Neural cell (in vitro differentiated cells): ENCODE measurements at regions not wholly inside any gene's neighbourhood (a gene's known extent, or its start where the extent isn't known, plus 50 kb on each side); places are given as distances from the start of the nearest gene placed in this dataset.

ENCODE experiments used
- H2AFZ ChIP-seq: fragments of 200-600, 300-800 bp; sonication (generic), shearing (Covaris generic); 2 replicates; pipeline ENCODE4 v1.6.0; 2014; ENCODE audit warnings: low read depth, mild to moderate bottlenecking, antibody characterized with exemption, low read length, moderate library complexity
- H3F3A ChIP-seq: fragments of 200-600 bp; shearing (Covaris generic); 2 replicates; pipeline ENCODE4 v1.6.1; 2016; ENCODE audit warnings: mild to moderate bottlenecking, moderate library complexity, mixed read lengths, antibody characterized with exemption, low read length; ENCODE audit not compliant: insufficient read depth, poor library complexity, severe bottlenecking
- H3K27ac ChIP-seq: fragments of 200-600, 300-800 bp; sonication (generic), shearing (Covaris generic); 2 replicates; pipeline ENCODE4 v1.5.1; 2014; ENCODE audit warnings: mild to moderate bottlenecking, low read length, moderate library complexity
- H3K27me3 ChIP-seq: fragments of 300-800, 200-600 bp; sonication (generic), shearing (Covaris generic); 2 replicates; pipeline ENCODE4 v1.6.0; 2014; ENCODE audit warnings: mild to moderate bottlenecking, low read depth, low read length, moderate library complexity; ENCODE audit not compliant: insufficient read depth
- H3K36me3 ChIP-seq: fragments of 300-800, 200-600 bp; sonication (generic), shearing (Covaris generic); 2 replicates; pipeline ENCODE4 v1.5.1; 2014; ENCODE audit warnings: mild to moderate bottlenecking, antibody characterized with exemption, low read length, moderate library complexity; ENCODE audit not compliant: insufficient read depth
- H3K4me2 ChIP-seq: fragments of 300-800, 200-600 bp; sonication (generic), shearing (Covaris generic); 2 replicates; pipeline ENCODE4 v1.6.0; 2014; ENCODE audit warnings: mild to moderate bottlenecking, low read length
- H3K4me3 ChIP-seq: fragments of 300-800, 200-600 bp; sonication (generic), shearing (Covaris generic); 2 replicates; pipeline ENCODE4 v1.5.1; 2014; ENCODE audit warnings: mild to moderate bottlenecking, low read length, moderate library complexity
- H3K79me2 ChIP-seq: fragments of 200-600 bp; shearing (Covaris generic); replicated peaks from 2 replicates; pipeline ENCODE4 v1.6.0; 2014; ENCODE audit warnings: mild to moderate bottlenecking, low read length, moderate library complexity; ENCODE audit not compliant: insufficient read depth
- H3K9ac ChIP-seq: fragments of 300-800, 200-600 bp; sonication (generic), shearing (Covaris generic); 2 replicates; pipeline ENCODE4 v1.6.1; 2016; ENCODE audit warnings: mild to moderate bottlenecking, low read length, mixed read lengths
- H3K9me2 ChIP-seq: fragments of 200-600 bp; shearing (Covaris generic); 2 replicates; pipeline ENCODE4 v1.6.1; 2016; ENCODE audit warnings: mild to moderate bottlenecking, low read length, mixed read lengths; ENCODE audit not compliant: insufficient read depth
- H3K9me3 ChIP-seq: fragments of 200-600, 300-800 bp; sonication (generic), shearing (Covaris generic); 2 replicates; pipeline ENCODE4 v1.6.1; 2016; ENCODE audit warnings: mild to moderate bottlenecking, mixed run types, low read length, moderate library complexity, mixed read lengths
- H4K20me1 ChIP-seq: fragments of 200-600 bp; shearing (Covaris generic); 2 replicates; pipeline ENCODE4 v1.6.1; 2016; ENCODE audit warnings: mild to moderate bottlenecking, mixed run types; ENCODE audit not compliant: insufficient read depth
- CTCF ChIP-seq: fragments of 450-650 bp; IDR thresholded peaks from 2 replicates; pipeline ENCODE4 v1.5.1; 2014; ENCODE audit warnings: antibody characterized with exemption, mild to moderate bottlenecking, moderate library complexity; ENCODE audit not compliant: poor library complexity, severe bottlenecking
- EP300 ChIP-seq: fragments of 450-650 bp; conservative IDR thresholded peaks from 2 replicates; pipeline ENCODE4 v1.6.1; 2014; ENCODE audit warnings: antibody characterized with exemption, mild to moderate bottlenecking, moderate library complexity; ENCODE audit not compliant: poor library complexity, severe bottlenecking
- EZH2 ChIP-seq: fragments of 200-600, 300-800 bp; shearing (Covaris generic), sonication (generic); IDR thresholded peaks from 2 replicates; pipeline ENCODE4 v1.6.1; 2014; ENCODE audit warnings: antibody characterized with exemption, low read length, borderline replicate concordance, mild to moderate bottlenecking; ENCODE audit not compliant: insufficient read depth, poor library complexity, severe bottlenecking
- MXI1 ChIP-seq: fragments of 450-650 bp; conservative IDR thresholded peaks from 2 replicates; pipeline ENCODE4 v1.6.1; 2014; ENCODE audit warnings: antibody characterized with exemption, mild to moderate bottlenecking; ENCODE audit not compliant: poor library complexity, severe bottlenecking
- POLR2AphosphoS5 ChIP-seq: IDR thresholded peaks from 2 replicates; pipeline ENCODE4 v1.6.1; 2012
- RAD21 ChIP-seq: fragments of 450-650 bp; conservative IDR thresholded peaks from 2 replicates; pipeline ENCODE4 v1.6.1; 2014; ENCODE audit warnings: antibody characterized with exemption, mild to moderate bottlenecking, moderate library complexity
- REST ChIP-seq: IDR thresholded peaks from 2 replicates; pipeline ENCODE4 v1.6.1; 2012; ENCODE audit warnings: borderline replicate concordance
- SMC3 ChIP-seq: fragments of 450-650 bp; conservative IDR thresholded peaks from 2 replicates; pipeline ENCODE4 v1.6.1; 2014; ENCODE audit warnings: antibody characterized with exemption, mild to moderate bottlenecking, moderate library complexity; ENCODE audit not compliant: poor library complexity
- TAF1 ChIP-seq: IDR thresholded peaks from 2 replicates; pipeline ENCODE4 v1.6.1; 2012; ENCODE audit warnings: low read depth

GRCh38 chr1:186595969-186596368 is 84.3 kb downstream of the PTGS2 start:
- no peaks in the 10 kb centered on the region for H3K27me3 ChIP-seq
- no peaks in the 10 kb centered on the region for H3K9me2 ChIP-seq
- no peak overlapping the region for H3K4me2 ChIP-seq
- no peak overlapping the region for H3K27ac ChIP-seq
- H3F3A ChIP-seq, result no peaks in the 10 kb centered on the region
- no peak overlapping the region for H3K9ac ChIP-seq
- no peaks in the 10 kb centered on the region for H3K79me2 ChIP-seq
- TF ChIP-seq POLR2AphosphoS5 (no peak), CTCF (no peak), MXI1 (no peak), EP300 (no peak), EZH2 (no peak)
- H3K9me3 ChIP-seq, result no peaks in the 10 kb centered on the region
- no peaks in the 10 kb centered on the region for H4K20me1 ChIP-seq
- H3K36me3 ChIP-seq, result no peaks in the 10 kb centered on the region
- H2AFZ ChIP-seq, result no peak overlapping the region
- H3K4me3 ChIP-seq, result no peak overlapping the region

- Histone ChIP-seq H3K36me3 (no peaks in the 10 kb centered on the region), H2AFZ (no peak overlapping the region), H4K20me1 (no peaks in the 10 kb centered on the region), H3K79me2 (no peaks in the 10 kb centered on the region), H3K9me3 (no peaks in the 10 kb centered on the region), H3K27me3 (no peaks in the 10 kb centered on the region), H3K9me2 (no peaks in the 10 kb centered on the region), H3K4me3 (no peak overlapping the region), H3K9ac (no peak overlapping the region), H3K27ac (no peak overlapping the region), H3F3A (no peaks in the 10 kb centered on the region), H3K4me2 (no peak overlapping the region)
- TF ChIP-seq EZH2, result no peak
- no peak for TF ChIP-seq RAD21
- TF ChIP-seq SMC3, result no peak
- TF ChIP-seq POLR2AphosphoS5, result no peak
- TF ChIP-seq CTCF, result no peak
- TF ChIP-seq EP300, result no peak
- no peak for TF ChIP-seq MXI1
- TF ChIP-seq TAF1, result no peak
- no peak for TF ChIP-seq REST
These were observed 101.8 kb downstream of the PTGS2 start for GRCh38 chr1:186578325-186579016.
